PC-3 (cell line): ENCODE measurements at regions not wholly inside any gene's neighbourhood (a gene's known extent, or its start where the extent isn't known, plus 50 kb on each side); places are given as distances from the start of the nearest gene placed in this dataset.

Experiments
- ATAC-seq: fragments of 200-7000 bp; cut with Tn5 transposase; 2 replicates; pipeline ENCODE4 v1.9.1; 2020; ENCODE audit warnings: mild to moderate bottlenecking, moderate library complexity
- BruUV-seq: library from RNA; stranded (reverse); fragments of 400-500 nt; replicated peaks from 2 replicates; lab custom pipeline; 2021; lab: Mats Ljungman, UMichigan
- CTCF ChIA-PET: fragments of 300-600 bp; sonication (Branson Sonifier 250); formaldehyde crosslinking; loops from one replicate; lab custom pipeline; 2022; ENCODE audit warnings: antibody characterized with exemption; lab: Charles Lee
- POLR2A ChIA-PET: fragments of 300-600 bp; sonication (Branson Sonifier 250); formaldehyde crosslinking; loops from one replicate; lab custom pipeline; 2022; ENCODE audit warnings: antibody characterized with exemption; ENCODE audit not compliant: unreplicated experiment; lab: Charles Lee
- DNase-seq: peaks from one replicate; pipeline ENCODE4 v3.0.0-alpha.2; 2015
- H2AFZ ChIP-seq: fragments of 300-600 bp; sonication (generic); 2 replicates; pipeline ENCODE4 v1.6.0; 2016; ENCODE audit warnings: antibody characterized with exemption, low read length
- H3F3A ChIP-seq: fragments of 300-600 bp; sonication (generic); one replicate; pipeline ENCODE4 v1.6.0; 2017; ENCODE audit warnings: antibody characterized with exemption, low read length, control low read depth, mild to moderate bottlenecking; ENCODE audit not compliant: unreplicated experiment
- H3K27ac ChIP-seq: fragments of 300-600 bp; sonication (generic); 2 replicates; pipeline ENCODE4 v1.5.1; 2016; ENCODE audit warnings: mild to moderate bottlenecking, low read length
- H3K27me3 ChIP-seq: fragments of 300-600 bp; sonication (generic); 2 replicates; pipeline ENCODE4 v1.6.1; 2016; ENCODE audit warnings: low read length, mixed read lengths
- H3K36me3 ChIP-seq: fragments of 300-600 bp; sonication (generic); 2 replicates; pipeline ENCODE4 v1.6.1; 2016; ENCODE audit warnings: low read depth, mixed run types, low read length, mixed read lengths
- H3K4me1 ChIP-seq: fragments of 300-600 bp; sonication (generic); 2 replicates; pipeline ENCODE4 v1.5.1; 2016; ENCODE audit warnings: low read length; ENCODE audit not compliant: insufficient read depth
- H3K4me2 ChIP-seq: fragments of 300-600 bp; sonication (generic); 2 replicates; pipeline ENCODE4 v1.6.0; 2016; ENCODE audit warnings: low read length
- H3K4me3 ChIP-seq: fragments of 300-600 bp; sonication (generic); 2 replicates; pipeline ENCODE4 v1.5.1; 2016; ENCODE audit warnings: mild to moderate bottlenecking, low read length, mixed read lengths
- H3K79me2 ChIP-seq: fragments of 300-600 bp; sonication (generic); 2 replicates; pipeline ENCODE4 v1.6.1; 2017; ENCODE audit warnings: low read length, mixed read lengths
- H3K9ac ChIP-seq: fragments of 300-600 bp; sonication (generic); 2 replicates; pipeline ENCODE4 v1.6.0; 2016; ENCODE audit warnings: mild to moderate bottlenecking, low read length
- H3K9me2 ChIP-seq: fragments of 300-600 bp; sonication (generic); replicated peaks from 2 replicates; pipeline ENCODE4 v1.6.1; 2016; ENCODE audit warnings: mixed run types, low read length, mixed read lengths
- H3K9me3 ChIP-seq: fragments of 300-600 bp; sonication (generic); 2 replicates; pipeline ENCODE4 v1.6.1; 2016; ENCODE audit warnings: low read length, mixed read lengths
- H4K20me1 ChIP-seq: fragments of 300-600 bp; sonication (generic); 2 replicates; pipeline ENCODE4 v1.6.1; 2016; ENCODE audit warnings: low read length, mixed read lengths
- EZH2 ChIP-seq: fragments of 300-600 bp; sonication (generic); IDR thresholded peaks from one replicate; pipeline ENCODE4 v1.6.1; 2017; ENCODE audit warnings: antibody characterized with exemption, mild to moderate bottlenecking, low read length; ENCODE audit not compliant: unreplicated experiment
- EZH2phosphoT487 ChIP-seq: fragments of 300-600 bp; sonication (generic); IDR thresholded peaks from 2 replicates; pipeline ENCODE4 v1.6.1; 2018; ENCODE audit warnings: mild to moderate bottlenecking, antibody characterized with exemption, low read length, borderline replicate concordance
- intact Hi-C: fragments of 100-400 bp; cut with micrococcal nuclease; formaldehyde crosslinking; loops from 2 replicates; pipeline ENCODE4 v1.9.0; 2023
- TF ChIP-seq, protein P1 (sequence below): fragments of 300-600 bp; sonication (generic); conservative IDR thresholded peaks from 2 replicates; pipeline ENCODE4 v1.5.1; 2017; ENCODE audit warnings: antibody characterized with exemption, low read depth, mild to moderate bottlenecking, low read length

DNA sequence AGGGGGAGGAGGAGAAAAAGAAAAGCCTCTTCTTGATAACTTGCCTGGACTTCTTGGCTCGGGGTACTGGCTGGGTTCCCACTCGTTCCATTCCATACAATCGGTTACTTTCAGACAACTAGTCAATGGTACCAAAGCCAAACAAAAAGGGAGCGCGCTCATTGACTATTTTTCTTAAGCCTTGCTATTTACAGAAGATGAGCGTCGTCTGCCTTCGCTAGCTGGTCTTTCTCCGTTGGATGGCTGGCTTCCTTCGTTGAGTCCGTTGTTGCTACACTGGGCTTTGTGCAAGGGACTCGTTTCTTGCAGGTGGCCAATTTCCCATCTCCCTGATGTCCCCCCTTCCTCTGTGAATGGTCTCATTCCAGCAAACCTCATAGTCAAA lies 260.4 kb downstream of the ZNF516 start:
- H3K4me2 ChIP-seq: no peak overlapping the region
- no TSS peak for BruUV-seq
- no peak for DNase-seq

DNA sequence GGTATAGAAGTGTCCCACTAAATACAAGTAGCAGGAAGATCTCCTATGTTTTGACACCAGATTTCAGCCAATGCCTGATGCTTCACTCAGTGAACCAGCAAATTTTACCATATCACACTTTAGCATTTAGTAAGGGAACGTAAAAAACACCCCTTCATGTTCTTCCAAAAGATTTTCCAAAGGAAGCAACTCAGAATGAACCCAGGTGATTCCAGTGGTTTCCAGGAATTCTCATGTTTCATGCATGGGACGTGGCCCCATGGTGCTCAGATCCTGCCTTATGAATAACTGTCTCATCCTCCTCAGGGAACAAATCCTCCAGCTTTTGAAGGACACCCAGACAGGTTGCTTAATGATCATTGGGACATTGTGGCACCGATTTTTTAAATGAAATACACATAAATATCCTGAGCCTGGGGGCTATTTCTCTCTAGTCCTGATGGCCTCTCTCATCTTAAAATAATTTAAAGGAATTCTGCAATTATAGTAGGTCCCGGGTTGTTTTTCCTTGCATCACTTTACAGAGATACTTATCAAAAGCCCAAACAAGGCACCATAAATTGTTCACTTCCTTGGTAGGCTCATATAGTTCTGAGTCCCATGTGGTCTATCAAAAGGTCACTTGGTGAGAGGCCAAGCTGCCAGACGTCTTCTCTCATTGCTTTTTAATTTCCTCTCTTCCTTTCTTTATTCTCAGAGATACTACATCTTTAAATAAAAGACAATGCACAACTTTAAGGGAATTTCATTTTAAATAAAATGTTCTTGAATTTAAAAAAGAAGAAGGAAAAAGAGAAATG lies 261.0 kb downstream of the ZNF516 start:
- DNase-seq: no peak
- TF ChIP-seq EZH2: no peak
- TF ChIP-seq EZH2phosphoT487: no peak
- TF ChIP-seq, protein P1, sequence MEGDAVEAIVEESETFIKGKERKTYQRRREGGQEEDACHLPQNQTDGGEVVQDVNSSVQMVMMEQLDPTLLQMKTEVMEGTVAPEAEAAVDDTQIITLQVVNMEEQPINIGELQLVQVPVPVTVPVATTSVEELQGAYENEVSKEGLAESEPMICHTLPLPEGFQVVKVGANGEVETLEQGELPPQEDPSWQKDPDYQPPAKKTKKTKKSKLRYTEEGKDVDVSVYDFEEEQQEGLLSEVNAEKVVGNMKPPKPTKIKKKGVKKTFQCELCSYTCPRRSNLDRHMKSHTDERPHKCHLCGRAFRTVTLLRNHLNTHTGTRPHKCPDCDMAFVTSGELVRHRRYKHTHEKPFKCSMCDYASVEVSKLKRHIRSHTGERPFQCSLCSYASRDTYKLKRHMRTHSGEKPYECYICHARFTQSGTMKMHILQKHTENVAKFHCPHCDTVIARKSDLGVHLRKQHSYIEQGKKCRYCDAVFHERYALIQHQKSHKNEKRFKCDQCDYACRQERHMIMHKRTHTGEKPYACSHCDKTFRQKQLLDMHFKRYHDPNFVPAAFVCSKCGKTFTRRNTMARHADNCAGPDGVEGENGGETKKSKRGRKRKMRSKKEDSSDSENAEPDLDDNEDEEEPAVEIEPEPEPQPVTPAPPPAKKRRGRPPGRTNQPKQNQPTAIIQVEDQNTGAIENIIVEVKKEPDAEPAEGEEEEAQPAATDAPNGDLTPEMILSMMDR: no peak
- H3K79me2 ChIP-seq: no peaks in the 10 kb centered on the region
- H3K4me2 ChIP-seq: no peak overlapping the region
- no peaks in the 10 kb centered on the region for H3K36me3 ChIP-seq
- no peaks in the 10 kb centered on the region for H3F3A ChIP-seq
- H4K20me1 ChIP-seq: no peaks in the 10 kb centered on the region
- peaks cover 18% of the 10 kb centered on the region for H3K27me3 ChIP-seq
- no peaks in the 10 kb centered on the region for H3K9me2 ChIP-seq
- no peak overlapping the region for H3K9ac ChIP-seq
- H3K9me3 ChIP-seq: no peaks in the 10 kb centered on the region
- no TSS peak for BruUV-seq
- intact Hi-C loops: no loop called here
- POLR2A ChIA-PET: no interaction called here
- no peak for ATAC-seq
- H3K4me1 ChIP-seq: no peaks in the 10 kb centered on the region
- CTCF ChIA-PET: no interaction called here
- no peak overlapping the region for H3K4me3 ChIP-seq
- no peak overlapping the region for H2AFZ ChIP-seq
- no peak overlapping the region for H3K27ac ChIP-seq

More for the DNA sequence above, 260.4 kb downstream of the ZNF516 start:
- Histone ChIP-seq H3K9me3 (no peaks in the 10 kb centered on the region), H3K27me3 (peaks cover 14% of the 10 kb centered on the region), H4K20me1 (no peaks in the 10 kb centered on the region), H2AFZ (no peak overlapping the region), H3F3A (no peaks in the 10 kb centered on the region), H3K9ac (no peak overlapping the region), H3K79me2 (no peaks in the 10 kb centered on the region), H3K27ac (no peak overlapping the region), H3K9me2 (no peaks in the 10 kb centered on the region), H3K4me1 (no peaks in the 10 kb centered on the region), H3K4me3 (no peak overlapping the region), H3K36me3 (no peaks in the 10 kb centered on the region)
- intact Hi-C loops: no loop called here
- CTCF ChIA-PET: no interaction called here
- TF ChIP-seq, protein P1: no peak
- TF ChIP-seq EZH2phosphoT487: no peak
- TF ChIP-seq EZH2: no peak
- POLR2A ChIA-PET: no interaction called here
- ATAC-seq: no peak

DNA sequence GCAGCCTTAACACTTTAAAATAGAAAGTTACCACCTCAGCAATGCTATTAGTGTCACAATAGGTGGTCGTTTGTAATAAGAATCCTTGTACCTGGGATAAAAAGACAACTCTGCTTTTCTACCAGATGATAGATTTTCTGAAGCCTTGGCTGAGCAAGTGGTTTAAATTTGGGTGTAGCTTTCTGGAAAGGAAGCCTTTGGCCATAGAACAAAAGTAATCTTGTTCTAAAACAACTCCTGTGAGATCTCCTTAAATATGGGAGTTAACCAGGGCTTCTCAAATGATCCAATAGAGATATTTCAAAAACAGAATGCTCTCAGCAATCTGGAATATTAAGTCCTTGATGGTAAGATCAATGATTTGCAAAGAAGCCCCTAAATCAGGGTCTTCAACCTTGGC lies 261.6 kb downstream of the ZNF516 start:
- Histone ChIP-seq H3K27ac (no peak overlapping the region), H3K27me3 (peaks cover 23% of the 10 kb centered on the region), H2AFZ (no peak overlapping the region), H3K9me2 (no peaks in the 10 kb centered on the region), H3K9me3 (no peaks in the 10 kb centered on the region), H3K4me1 (no peaks in the 10 kb centered on the region), H3K4me2 (no peak overlapping the region), H4K20me1 (no peaks in the 10 kb centered on the region), H3K36me3 (no peaks in the 10 kb centered on the region), H3F3A (no peaks in the 10 kb centered on the region), H3K4me3 (no peak overlapping the region), H3K9ac (no peak overlapping the region), H3K79me2 (no peaks in the 10 kb centered on the region)
- no TSS peak for BruUV-seq
- no peak for ATAC-seq
- intact Hi-C loops: no loop called here
- TF ChIP-seq EZH2 (no peak), EZH2phosphoT487 (no peak)
- TF ChIP-seq, protein P1: no peak
- ChIA-PET POLR2A (no interaction called here), CTCF (no interaction called here)
- DNase-seq: no peak
